Effector memory CD8-positive, alpha-beta T cell (primary cell): ENCODE measurements at regions not wholly inside any gene's neighbourhood (a gene's known extent, or its start where the extent isn't known, plus 50 kb on each side); places are given as distances from the start of the nearest gene placed in this dataset.

Experiments used
- ATAC-seq: fragments of 150-1000 bp; cut with Tn5 transposase; replicated peaks from 2 replicates; pipeline ENCODE4 v1.10.0; 2021; ENCODE audit warnings: mild to moderate bottlenecking, moderate library complexity
- DNase-seq, 3 experiments: peaks; one replicate each; pipeline ENCODE4 v3.0.0; 2021
- H3K27ac Mint-ChIP-seq, 2 donors: one replicate each; pipeline ENCODE4 v1.8.0; 2022; ENCODE audit warnings: mild to moderate bottlenecking in 2 of 2, mixed read lengths in 2 of 2, moderate library complexity in 2 of 2
- H3K27me3 Mint-ChIP-seq, 2 donors: one replicate each; pipeline ENCODE4 v1.8.0; 2022; ENCODE audit warnings: mixed read lengths in 2 of 2
- H3K36me3 Mint-ChIP-seq: one replicate; pipeline ENCODE4 v1.8.0; 2022; ENCODE audit warnings: mild to moderate bottlenecking, moderate library complexity, mixed read lengths; ENCODE audit not compliant: insufficient read depth
- H3K4me1 Mint-ChIP-seq, 2 donors: one replicate each; pipeline ENCODE4 v1.8.0; 2022; ENCODE audit warnings: low read depth in 2 of 2, mixed read lengths in 2 of 2
- H3K4me3 Mint-ChIP-seq, 2 donors: one replicate each; pipeline ENCODE4 v1.8.0; 2022; ENCODE audit warnings: mild to moderate bottlenecking in 2 of 2, mixed read lengths in 2 of 2, moderate library complexity in 2 of 2
- H3K9me3 Mint-ChIP-seq, 2 donors: one replicate each; pipeline ENCODE4 v1.8.0; 2022; ENCODE audit warnings: mixed read lengths in 2 of 2

DNA sequence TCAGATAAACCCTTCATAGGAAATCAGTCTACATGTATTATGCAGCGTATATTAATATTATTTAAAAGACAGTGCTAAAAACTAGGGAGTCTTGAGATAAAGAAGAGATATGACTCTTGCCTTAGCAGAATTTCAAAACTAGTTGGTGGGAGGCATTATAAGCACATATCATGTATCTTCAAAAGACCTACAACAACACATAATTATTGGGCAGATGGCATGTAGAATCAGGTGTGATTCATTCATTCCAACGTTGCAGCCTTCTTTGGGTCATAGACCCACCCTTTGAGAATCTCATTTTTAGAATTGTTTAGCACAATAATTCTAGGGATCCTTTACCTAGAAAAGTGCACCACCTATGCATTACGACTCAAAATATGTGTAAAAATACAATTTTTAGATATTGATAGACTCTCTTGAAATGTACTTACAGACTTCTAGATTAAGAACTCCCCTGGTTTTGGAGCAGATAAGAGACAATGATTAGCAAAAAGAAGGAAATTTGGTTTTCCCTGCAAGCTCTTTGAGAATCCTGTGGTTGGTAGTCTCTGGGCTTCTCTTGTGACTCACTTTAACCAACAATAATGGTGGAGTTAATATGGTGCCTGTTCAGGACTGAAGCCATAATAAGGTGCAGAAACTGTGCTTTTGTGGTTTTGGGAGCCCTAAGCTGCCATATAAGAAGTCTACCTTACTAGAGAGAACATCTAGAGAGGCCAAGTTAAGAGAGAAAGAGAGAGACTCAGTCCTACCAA, 85.3 kb upstream of the RGS4 start:
- Mint-ChIP-seq H3K4me3 (no peak overlapping the region), H3K9me3 (no peaks in the 10 kb centered on the region), H3K4me1 (no peaks in the 10 kb centered on the region), H3K36me3 (no peaks in the 10 kb centered on the region), H3K27me3 (peaks cover 25 to 30% of the 10 kb centered on the region in 2 donors), H3K27ac (no peak overlapping the region)
- ATAC-seq (no peak), DNase-seq (no peak)

DNA sequence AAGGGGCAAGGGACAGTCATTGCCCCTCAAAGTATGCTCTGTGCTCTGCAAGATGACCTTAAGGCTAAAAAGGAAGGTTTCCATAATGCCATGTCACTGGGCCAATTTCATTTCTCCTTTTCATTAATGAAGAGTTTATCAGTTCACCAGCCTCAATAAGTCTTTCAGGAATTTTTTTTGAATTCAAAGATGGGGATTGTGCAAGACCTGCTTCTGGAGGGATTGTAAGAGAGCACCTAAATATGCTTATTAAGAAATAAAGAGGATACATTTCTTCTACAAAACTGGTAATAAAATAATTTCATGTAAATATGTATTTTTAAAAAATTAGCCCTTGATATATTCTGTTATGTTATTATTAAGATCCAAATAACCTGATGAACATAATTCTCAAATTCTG, 86.8 kb upstream of the RGS4 start:
- Mint-ChIP-seq H3K27ac (no peak overlapping the region), H3K9me3 (no peaks in the 10 kb centered on the region), H3K27me3 (peaks cover 15 to 19% of the 10 kb centered on the region in 2 donors), H3K4me3 (no peak overlapping the region), H3K4me1 (no peaks in the 10 kb centered on the region), H3K36me3 (no peaks in the 10 kb centered on the region)
- DNase-seq (no peak), ATAC-seq (no peak)

DNA sequence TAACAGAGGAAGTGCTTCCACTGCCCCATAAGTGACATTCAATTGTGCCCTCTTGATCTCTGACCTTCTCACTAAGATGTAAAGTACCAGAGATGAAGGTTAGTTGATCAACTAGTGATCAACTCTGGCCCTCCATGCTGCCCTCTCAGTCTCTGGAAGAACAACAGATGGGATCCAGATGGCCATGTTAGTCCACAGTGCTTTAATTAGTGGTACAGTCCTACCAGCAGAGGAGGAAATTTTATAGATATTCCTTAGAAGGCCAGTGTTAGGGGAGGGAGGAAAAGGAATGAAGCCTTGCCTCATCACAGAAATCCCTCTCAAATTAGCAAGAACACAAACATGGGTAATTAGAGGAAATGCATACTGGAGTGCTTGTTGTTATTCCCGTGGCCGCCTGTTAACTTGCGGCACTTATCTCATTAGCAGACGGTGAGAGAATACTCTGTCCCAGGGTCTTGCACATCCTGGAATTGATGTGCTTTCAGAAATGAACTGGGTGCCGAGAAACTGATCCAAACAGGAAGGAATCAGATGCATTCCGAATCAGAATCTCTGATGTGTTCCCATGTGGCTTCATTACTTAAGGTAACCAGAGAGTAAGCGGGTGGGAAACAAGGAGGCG, 91.1 kb upstream of the RGS4 start:
- Mint-ChIP-seq H3K4me3 (no peak overlapping the region), H3K36me3 (no peaks in the 10 kb centered on the region), H3K4me1 (no peaks in the 10 kb centered on the region), H3K27ac (no peak overlapping the region), H3K9me3 (no peaks in the 10 kb centered on the region), H3K27me3 (peaks cover 8 to 11% of the 10 kb centered on the region in 2 donors)
- DNase-seq (no peak), ATAC-seq (no peak)

DNA sequence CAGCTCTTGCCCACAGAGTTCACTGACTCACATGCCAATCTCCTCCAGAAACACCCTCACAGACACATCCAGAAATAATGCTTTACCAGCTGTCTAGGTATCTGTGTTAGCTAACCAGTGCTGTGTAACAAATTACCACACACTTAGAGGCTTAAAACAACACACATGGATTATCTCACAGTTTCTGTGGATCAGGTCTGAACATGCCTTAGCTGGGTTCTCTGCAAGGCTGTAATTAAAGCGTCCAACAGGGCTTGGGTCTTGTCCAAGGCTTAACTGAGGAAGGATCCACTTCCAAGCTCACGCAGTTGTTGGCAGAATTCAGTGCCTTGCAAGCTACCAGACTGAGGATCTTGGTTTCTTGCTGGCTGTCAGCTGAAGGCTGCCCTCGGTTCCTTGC, 92.5 kb upstream of the RGS4 start:
- Mint-ChIP-seq H3K27ac (no peak overlapping the region), H3K36me3 (no peaks in the 10 kb centered on the region), H3K27me3 (peaks cover 1 to 4% of the 10 kb centered on the region in 2 donors), H3K4me3 (no peak overlapping the region), H3K9me3 (no peaks in the 10 kb centered on the region), H3K4me1 (no peaks in the 10 kb centered on the region)
- no peak for ATAC-seq
- no peak for DNase-seq

DNA sequence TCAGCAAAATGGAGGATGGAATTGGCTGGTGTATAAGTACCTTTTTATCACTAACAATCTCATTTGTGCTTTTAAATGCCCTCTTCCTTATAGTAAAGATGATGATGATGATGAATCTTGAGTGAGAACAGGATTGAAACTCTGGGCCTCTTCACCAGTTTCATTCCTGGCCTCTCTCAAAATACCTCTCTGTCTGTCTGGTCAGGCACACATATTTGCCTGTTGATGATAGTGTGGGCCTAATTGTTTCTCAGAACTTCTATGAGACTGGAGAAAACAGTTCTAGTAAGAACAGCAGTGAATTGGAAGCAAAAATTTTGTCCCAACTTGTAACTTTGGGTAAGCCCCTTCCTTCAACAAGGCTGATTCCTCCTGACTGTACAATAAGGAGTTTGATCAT, 94.4 kb upstream of the RGS4 start:
- DNase-seq (no peak), ATAC-seq (no peak)
- no peak overlapping the region for H3K4me3 Mint-ChIP-seq
- H3K36me3 Mint-ChIP-seq = no peaks in the 10 kb centered on the region
- no peak overlapping the region for H3K27ac Mint-ChIP-seq
- H3K27me3 Mint-ChIP-seq = no peaks in the 10 kb centered on the region
- no peaks in the 10 kb centered on the region for H3K9me3 Mint-ChIP-seq
- no peaks in the 10 kb centered on the region for H3K4me1 Mint-ChIP-seq

DNA sequence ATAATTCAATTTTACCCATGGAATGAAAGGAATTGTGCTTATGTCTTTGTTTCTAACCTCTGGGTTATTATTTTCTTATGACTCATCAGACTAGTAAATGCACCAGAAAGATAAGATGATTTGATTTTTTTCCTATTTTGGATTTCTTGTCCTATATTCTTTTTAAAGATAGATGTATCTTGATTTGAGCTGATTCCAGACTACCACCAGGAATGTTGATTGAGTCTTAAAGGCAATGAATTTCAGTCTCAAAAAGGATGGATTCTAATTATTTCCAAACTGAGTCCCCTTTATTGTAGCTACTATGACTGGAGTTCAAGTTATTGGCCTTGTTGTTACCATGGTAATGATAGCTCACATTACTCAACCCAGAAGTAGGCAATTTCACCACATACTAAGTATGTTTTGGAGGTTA, 95.8 kb upstream of the RGS4 start:
- H3K27ac Mint-ChIP-seq = no peak overlapping the region
- no peak for ATAC-seq
- no peak for DNase-seq
- H3K4me1 Mint-ChIP-seq = no peaks in the 10 kb centered on the region
- no peaks in the 10 kb centered on the region for H3K36me3 Mint-ChIP-seq
- no peaks in the 10 kb centered on the region for H3K9me3 Mint-ChIP-seq
- H3K4me3 Mint-ChIP-seq = no peak overlapping the region
- peaks cover 0 to 4% of the 10 kb centered on the region in 2 donors for H3K27me3 Mint-ChIP-seq

DNA sequence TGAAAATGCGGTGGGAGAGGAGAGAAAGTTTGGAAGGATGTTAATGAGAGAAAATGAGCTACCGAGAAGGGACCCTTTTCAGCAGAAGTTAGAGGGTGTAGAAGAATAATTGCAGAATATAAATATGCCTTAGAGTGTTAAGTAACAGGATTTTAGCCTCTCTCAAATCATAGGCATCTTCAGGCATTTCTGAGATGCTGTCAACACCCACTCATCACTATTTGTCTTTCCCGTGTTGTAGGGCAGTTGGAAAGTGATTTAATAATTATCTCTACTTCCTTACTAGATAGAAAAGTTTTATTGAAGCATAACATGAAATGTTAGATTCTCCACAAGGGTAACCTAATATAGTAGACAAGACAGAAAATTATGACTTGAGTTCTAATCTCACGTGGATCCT, 96.4 kb upstream of the RGS4 start:
- no peak for ATAC-seq

DNA sequence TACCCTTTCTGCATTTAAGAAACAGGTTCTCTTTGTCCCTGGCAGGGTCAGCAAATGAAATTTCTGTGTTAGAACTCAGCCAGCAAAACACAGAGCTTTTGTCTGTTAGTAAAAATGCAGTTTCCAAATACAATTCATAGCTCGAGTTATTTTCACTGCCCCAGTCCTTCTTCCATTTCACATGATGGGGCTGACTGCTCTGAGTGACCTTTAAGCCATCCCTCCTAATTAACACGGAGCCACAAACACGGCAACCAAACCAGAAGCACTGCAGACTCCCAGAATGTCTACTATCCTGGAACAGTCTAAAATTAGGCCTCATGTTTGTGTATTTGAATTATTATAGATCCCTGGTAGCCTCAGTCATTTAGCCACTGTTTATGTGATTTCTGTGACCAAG, 99.1 kb upstream of the RGS4 start:
- Mint-ChIP-seq H3K27ac (no peak overlapping the region), H3K4me1 (no peaks in the 10 kb centered on the region), H3K36me3 (no peaks in the 10 kb centered on the region), H3K4me3 (no peak overlapping the region), H3K27me3 (peaks cover 0 to 4% of the 10 kb centered on the region in 2 donors), H3K9me3 (no peaks in the 10 kb centered on the region)
- ATAC-seq = no peak
- no peak for DNase-seq

More for the DNA sequence above, 96.4 kb upstream of the RGS4 start:
- no peak overlapping the region for H3K4me3 Mint-ChIP-seq
- no peak overlapping the region for H3K27ac Mint-ChIP-seq
- no peak for DNase-seq
- H3K27me3 Mint-ChIP-seq = peaks cover 0 to 4% of the 10 kb centered on the region in 2 donors
- H3K4me1 Mint-ChIP-seq = no peaks in the 10 kb centered on the region
- H3K36me3 Mint-ChIP-seq = no peaks in the 10 kb centered on the region
- no peaks in the 10 kb centered on the region for H3K9me3 Mint-ChIP-seq

DNA sequence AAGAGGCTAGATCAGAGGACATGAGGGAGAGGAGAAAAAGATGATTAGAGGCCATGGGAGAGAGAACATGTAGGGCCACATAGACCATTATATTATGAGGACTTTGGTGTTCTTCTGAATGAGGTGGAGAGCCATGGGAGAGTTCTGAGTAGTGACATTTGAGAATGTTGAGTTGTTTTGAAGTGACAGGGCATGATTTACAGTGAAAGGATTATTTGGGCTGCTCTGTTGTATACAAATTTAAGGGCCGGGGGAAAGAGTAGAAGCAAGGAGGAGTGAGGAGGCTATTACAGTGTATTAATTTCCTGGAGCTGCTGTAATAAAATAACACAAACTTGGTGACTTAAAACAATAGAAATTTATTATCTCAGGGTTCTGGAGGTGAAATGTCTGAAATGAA, 102.5 kb upstream of the RGS4 start:
- H3K9me3 Mint-ChIP-seq = no peaks in the 10 kb centered on the region
- peaks cover 0 to 9% of the 10 kb centered on the region in 2 donors for H3K27me3 Mint-ChIP-seq
- ATAC-seq = no peak
- no peak overlapping the region for H3K4me3 Mint-ChIP-seq
- H3K4me1 Mint-ChIP-seq = no peaks in the 10 kb centered on the region
- no peak for DNase-seq
- H3K36me3 Mint-ChIP-seq = no peaks in the 10 kb centered on the region
- no peak overlapping the region for H3K27ac Mint-ChIP-seq

DNA sequence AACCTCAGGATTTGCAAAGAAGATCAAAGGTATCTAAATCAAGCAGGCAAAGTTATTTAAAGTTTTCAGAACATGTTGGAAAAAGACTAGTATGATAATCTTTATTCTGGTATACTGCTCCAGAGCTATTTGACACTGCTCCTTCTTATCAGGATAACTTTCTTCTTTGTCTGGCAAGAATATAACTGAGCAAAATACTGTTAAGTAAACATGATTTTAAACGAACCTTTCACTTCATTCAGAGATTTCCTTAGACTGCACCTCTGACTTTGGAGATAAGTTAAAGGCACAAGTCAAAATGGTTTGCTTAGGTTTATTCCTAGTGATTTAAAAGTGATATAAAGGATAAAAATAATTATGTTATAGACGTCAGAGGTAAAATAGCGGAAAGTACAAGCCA, 103.9 kb upstream of the CCDC190 start:
- H3K27ac Mint-ChIP-seq = no peak overlapping the region
- H3K4me3 Mint-ChIP-seq = no peak overlapping the region
- no peaks in the 10 kb centered on the region for H3K4me1 Mint-ChIP-seq
- no peaks in the 10 kb centered on the region for H3K9me3 Mint-ChIP-seq
- ATAC-seq = no peak
- no peak for DNase-seq
- H3K36me3 Mint-ChIP-seq = no peaks in the 10 kb centered on the region
- peaks cover 0 to 16% of the 10 kb centered on the region in 2 donors for H3K27me3 Mint-ChIP-seq

DNA sequence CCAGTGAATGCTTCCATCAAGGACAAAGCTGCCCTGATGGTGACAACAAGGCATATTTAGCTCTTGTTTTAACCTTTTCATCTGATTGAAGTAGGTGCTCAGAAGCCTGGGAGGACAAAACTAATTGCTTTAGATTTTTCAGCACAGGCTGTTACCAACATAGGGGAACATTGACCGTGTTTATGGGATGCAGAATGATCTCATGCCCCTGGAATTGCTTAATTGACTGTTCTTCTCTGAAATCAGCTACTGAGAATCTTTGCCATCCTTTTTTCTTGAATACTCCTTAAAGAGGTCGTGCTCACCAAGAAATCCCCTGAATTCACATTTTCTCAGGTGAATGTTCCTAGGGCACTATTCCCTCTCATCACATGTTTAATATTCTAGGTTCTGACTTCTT, 95.9 kb upstream of the CCDC190 start:
- Mint-ChIP-seq H3K36me3 (no peaks in the 10 kb centered on the region), H3K4me1 (no peaks in the 10 kb centered on the region), H3K27ac (no peak overlapping the region), H3K9me3 (no peaks in the 10 kb centered on the region), H3K27me3 (peaks cover 24 to 26% of the 10 kb centered on the region in 2 donors), H3K4me3 (no peak overlapping the region)
- no peak for ATAC-seq
- DNase-seq = no peak

DNA sequence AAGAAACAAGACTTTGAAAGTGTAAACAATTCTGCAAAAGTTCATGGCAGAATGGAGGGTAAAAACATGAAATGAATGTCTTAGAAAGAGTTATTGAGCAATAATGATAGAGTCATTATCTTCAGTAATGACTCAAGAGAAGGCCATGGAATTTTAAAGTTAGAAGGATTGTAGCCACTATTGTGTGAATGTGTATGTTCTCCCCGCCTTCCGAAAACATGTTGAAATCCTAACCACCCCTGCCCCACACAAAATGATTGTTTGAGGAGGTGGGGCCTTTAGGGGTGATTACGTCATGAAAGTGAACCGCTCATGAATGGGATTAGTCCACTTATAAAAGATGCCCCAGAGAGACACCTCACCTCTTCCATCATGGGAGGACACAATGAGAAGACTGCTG, 93.8 kb upstream of the CCDC190 start:
- H3K36me3 Mint-ChIP-seq = no peaks in the 10 kb centered on the region
- peaks cover 14 to 26% of the 10 kb centered on the region in 2 donors for H3K27me3 Mint-ChIP-seq
- no peak overlapping the region for H3K4me3 Mint-ChIP-seq

DNA sequence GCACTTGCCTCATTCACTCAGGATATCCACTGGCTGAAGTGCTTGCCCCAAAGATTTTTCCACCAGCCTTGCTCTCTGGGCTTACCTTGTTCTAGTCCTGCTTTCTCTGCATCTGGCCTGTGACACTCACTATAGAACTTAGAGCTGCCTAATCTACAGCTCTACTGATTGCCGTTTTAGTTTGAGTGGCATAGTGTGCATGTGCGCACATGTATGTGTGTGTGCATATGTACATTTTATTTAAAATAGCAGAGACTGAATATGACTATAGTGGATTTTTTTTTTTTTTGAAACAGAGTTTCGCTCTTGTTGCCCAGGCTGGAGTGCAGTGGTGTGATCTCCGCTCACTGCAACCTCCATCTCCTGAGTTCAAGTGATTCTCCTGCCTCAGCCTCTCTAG, 92.0 kb upstream of the CCDC190 start:
- no peak overlapping the region for H3K27ac Mint-ChIP-seq
- H3K36me3 Mint-ChIP-seq = no peaks in the 10 kb centered on the region
- DNase-seq = no peak
- H3K4me1 Mint-ChIP-seq = no peaks in the 10 kb centered on the region
- ATAC-seq = no peak
- H3K27me3 Mint-ChIP-seq = peaks cover 14 to 24% of the 10 kb centered on the region in 2 donors
- H3K9me3 Mint-ChIP-seq = no peaks in the 10 kb centered on the region
- H3K4me3 Mint-ChIP-seq = no peak overlapping the region

More for the DNA sequence above, 93.8 kb upstream of the CCDC190 start:
- no peak overlapping the region for H3K27ac Mint-ChIP-seq
- H3K9me3 Mint-ChIP-seq = no peaks in the 10 kb centered on the region
- DNase-seq (no peak), ATAC-seq (no peak)
- H3K4me1 Mint-ChIP-seq = no peaks in the 10 kb centered on the region

DNA sequence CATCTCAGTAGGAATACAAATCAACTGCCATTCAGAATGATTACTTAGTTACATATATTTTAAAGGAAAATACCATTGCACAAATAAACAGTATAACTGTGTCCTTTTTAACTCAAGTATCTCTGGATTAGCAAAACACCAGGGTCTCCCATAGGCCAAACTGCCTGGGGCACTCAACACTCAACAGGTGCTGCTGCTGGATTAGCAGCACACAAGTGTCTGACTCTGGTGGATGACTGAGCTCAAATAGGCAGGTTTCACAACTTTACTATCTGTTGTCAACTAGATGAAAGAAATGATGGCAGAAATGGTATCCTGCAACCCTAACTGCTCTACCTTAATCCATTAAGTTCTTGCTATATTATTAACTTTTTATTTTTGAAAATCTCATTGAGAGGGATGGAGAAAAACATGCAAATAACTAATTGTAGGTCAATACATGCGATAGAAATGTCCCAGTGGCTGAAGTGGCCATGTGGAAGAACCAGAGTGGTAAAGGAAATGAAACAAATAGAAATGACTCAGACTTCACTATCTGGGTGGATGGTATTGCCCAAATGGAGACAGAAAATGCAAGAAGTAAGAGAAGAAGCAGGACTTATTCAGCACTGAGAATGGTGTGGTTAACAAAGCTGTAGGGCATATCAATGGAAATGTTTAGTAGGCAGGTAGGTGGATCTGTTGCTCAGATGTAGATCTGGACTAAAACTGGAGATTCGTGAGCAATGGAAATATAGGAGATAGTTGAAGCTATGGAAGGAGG, 90.8 kb upstream of the CCDC190 start:
- Mint-ChIP-seq H3K9me3 (no peaks in the 10 kb centered on the region), H3K4me3 (no peak overlapping the region), H3K27ac (no peak overlapping the region), H3K27me3 (peaks cover 15 to 18% of the 10 kb centered on the region in 2 donors), H3K4me1 (no peaks in the 10 kb centered on the region), H3K36me3 (no peaks in the 10 kb centered on the region)
- ATAC-seq = no peak
- DNase-seq = no peak
